HCT116 (cell line): ENCODE measurements at regions not wholly inside any gene's neighbourhood (a gene's known extent, or its start where the extent isn't known, plus 50 kb on each side); places are given as distances from the start of the nearest gene placed in this dataset.

Experiments
- CBX3 ChIP-seq: IDR thresholded peaks from 2 replicates; pipeline ENCODE4 v1.6.1; 2012; ENCODE audit warnings: low read depth
- EZH2 ChIP-seq: fragments of 200-600 bp; sonication (generic); IDR thresholded peaks from 2 replicates; pipeline ENCODE4 v1.6.1; 2017; ENCODE audit warnings: antibody characterized with exemption, mixed run types
- EZH2phosphoT487 ChIP-seq: fragments of 200-600 bp; IDR thresholded peaks from 2 replicates; pipeline ENCODE4 v1.6.1; 2018; ENCODE audit warnings: antibody characterized with exemption, borderline replicate concordance
- POLR2A ChIP-seq: IDR thresholded peaks from 2 replicates; pipeline ENCODE4 v1.7.0; 2011; ENCODE audit warnings: borderline replicate concordance; ENCODE audit not compliant: insufficient read depth, insufficient read length; ENCODE audit errors: extremely low read depth
- SRF ChIP-seq: IDR thresholded peaks from 2 replicates; pipeline ENCODE4 v1.6.1; 2012; ENCODE audit warnings: low read depth
- TCF7L2 ChIP-seq: IDR thresholded peaks from 2 replicates; pipeline ENCODE4 v1.7.0; 2011; ENCODE audit warnings: borderline replicate concordance, inconsistent platforms; ENCODE audit not compliant: insufficient read depth, insufficient read length; ENCODE audit errors: extremely low read depth
- ZNF274 ChIP-seq: fragments of 200-500 bp; sonication (Bioruptor generic); IDR thresholded peaks from 2 replicates; pipeline ENCODE4 v1.6.1; 2014; ENCODE audit warnings: mild to moderate bottlenecking, low read depth, low read length, inconsistent platforms
- TF ChIP-seq, protein P1 (sequence below): IDR thresholded peaks from 2 replicates; pipeline ENCODE4 v1.6.1; 2011; ENCODE audit warnings: mild to moderate bottlenecking, low read length, moderate library complexity; ENCODE audit not compliant: insufficient replicate concordance; ENCODE audit errors: extremely low read depth
- TF ChIP-seq, protein P2 (sequence below), 3 experiments: fragments of 200-600 bp in 1 of 3; sonication (generic) in 1 of 3; IDR thresholded peaks in 2 of 3; conservative IDR thresholded peaks in 1 of 3; 2 replicates each; pipeline ENCODE4 v1.5.1; 2012 to 2017; ENCODE audit warnings: low read depth in 2 of 3, low read length in 2 of 3, antibody characterized with exemption in 1 of 3, borderline replicate concordance in 1 of 3, control low read depth in 1 of 3, mild to moderate bottlenecking in 1 of 3, mixed read lengths in 1 of 3, mixed run types in 1 of 3, moderate library complexity in 1 of 3; ENCODE audit not compliant: insufficient read depth in 1 of 3
- TF ChIP-seq, protein P3 (sequence below): IDR thresholded peaks from 2 replicates; pipeline ENCODE4 v1.6.1; 2012
- TF ChIP-seq, protein P4 (sequence below): IDR thresholded peaks from 2 replicates; pipeline ENCODE4 v1.6.1; 2012

DNA sequence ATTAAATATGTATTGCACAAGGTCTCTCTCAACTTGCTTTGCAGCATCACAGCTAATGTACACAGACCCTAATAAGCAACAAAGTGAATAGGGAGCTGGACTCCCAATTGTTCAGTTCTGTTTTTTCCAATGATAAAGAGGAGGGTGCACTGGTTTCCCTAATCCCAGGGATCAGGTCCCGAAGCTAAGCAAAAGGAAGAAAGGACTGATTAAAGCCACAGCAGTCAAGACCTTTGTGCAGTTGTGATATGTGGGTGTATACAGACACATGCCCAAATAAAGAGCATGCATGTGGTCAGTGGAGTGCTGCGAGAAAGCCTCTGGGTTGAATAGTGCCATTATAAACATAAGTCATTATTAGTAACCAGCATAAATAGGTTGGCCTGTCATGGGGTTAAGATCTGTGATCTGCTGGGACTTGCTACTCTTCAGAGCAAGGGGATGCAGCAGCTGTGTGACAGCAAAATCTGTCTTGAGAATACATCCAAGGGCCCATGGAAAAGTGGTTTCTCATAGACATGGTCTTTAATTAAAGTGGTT is 1863.1 kb upstream of the WWC1 start:
- TF ChIP-seq, protein P1, sequence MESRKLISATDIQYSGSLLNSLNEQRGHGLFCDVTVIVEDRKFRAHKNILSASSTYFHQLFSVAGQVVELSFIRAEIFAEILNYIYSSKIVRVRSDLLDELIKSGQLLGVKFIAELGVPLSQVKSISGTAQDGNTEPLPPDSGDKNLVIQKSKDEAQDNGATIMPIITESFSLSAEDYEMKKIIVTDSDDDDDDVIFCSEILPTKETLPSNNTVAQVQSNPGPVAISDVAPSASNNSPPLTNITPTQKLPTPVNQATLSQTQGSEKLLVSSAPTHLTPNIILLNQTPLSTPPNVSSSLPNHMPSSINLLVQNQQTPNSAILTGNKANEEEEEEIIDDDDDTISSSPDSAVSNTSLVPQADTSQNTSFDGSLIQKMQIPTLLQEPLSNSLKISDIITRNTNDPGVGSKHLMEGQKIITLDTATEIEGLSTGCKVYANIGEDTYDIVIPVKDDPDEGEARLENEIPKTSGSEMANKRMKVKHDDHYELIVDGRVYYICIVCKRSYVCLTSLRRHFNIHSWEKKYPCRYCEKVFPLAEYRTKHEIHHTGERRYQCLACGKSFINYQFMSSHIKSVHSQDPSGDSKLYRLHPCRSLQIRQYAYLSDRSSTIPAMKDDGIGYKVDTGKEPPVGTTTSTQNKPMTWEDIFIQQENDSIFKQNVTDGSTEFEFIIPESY: no peak
- TF ChIP-seq SRF: no peak
- no peak for TF ChIP-seq TCF7L2
- TF ChIP-seq, protein P2, sequence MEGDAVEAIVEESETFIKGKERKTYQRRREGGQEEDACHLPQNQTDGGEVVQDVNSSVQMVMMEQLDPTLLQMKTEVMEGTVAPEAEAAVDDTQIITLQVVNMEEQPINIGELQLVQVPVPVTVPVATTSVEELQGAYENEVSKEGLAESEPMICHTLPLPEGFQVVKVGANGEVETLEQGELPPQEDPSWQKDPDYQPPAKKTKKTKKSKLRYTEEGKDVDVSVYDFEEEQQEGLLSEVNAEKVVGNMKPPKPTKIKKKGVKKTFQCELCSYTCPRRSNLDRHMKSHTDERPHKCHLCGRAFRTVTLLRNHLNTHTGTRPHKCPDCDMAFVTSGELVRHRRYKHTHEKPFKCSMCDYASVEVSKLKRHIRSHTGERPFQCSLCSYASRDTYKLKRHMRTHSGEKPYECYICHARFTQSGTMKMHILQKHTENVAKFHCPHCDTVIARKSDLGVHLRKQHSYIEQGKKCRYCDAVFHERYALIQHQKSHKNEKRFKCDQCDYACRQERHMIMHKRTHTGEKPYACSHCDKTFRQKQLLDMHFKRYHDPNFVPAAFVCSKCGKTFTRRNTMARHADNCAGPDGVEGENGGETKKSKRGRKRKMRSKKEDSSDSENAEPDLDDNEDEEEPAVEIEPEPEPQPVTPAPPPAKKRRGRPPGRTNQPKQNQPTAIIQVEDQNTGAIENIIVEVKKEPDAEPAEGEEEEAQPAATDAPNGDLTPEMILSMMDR (IDR thresholded peaks at IDR 0.05 in 2 of 3, conservative IDR thresholded peaks at IDR 0.05 in 1 of 3; ENCODE audit: borderline replicate concordance in 1 of 3, insufficient read depth in 1 of 3, low read depth in 2 of 3, low read length in 2 of 3): no peak
- TF ChIP-seq, protein P3, sequence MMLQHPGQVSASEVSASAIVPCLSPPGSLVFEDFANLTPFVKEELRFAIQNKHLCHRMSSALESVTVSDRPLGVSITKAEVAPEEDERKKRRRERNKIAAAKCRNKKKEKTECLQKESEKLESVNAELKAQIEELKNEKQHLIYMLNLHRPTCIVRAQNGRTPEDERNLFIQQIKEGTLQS: no peak
- TF ChIP-seq EZH2phosphoT487: no peak
- TF ChIP-seq EZH2: no peak
- TF ChIP-seq POLR2A: no peak
- TF ChIP-seq ZNF274: no peak
- TF ChIP-seq, protein P4, sequence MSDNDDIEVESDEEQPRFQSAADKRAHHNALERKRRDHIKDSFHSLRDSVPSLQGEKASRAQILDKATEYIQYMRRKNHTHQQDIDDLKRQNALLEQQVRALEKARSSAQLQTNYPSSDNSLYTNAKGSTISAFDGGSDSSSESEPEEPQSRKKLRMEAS: no peak
- TF ChIP-seq CBX3: no peak
